Effector memory CD8-positive, alpha-beta T cell (primary cell): ENCODE measurements at regions not wholly inside any gene's neighbourhood (a gene's known extent, or its start where the extent isn't known, plus 50 kb on each side); places are given as distances from the start of the nearest gene placed in this dataset.

ENCODE experiments used
- ATAC-seq: fragments of 150-1000 bp; cut with Tn5 transposase; replicated peaks from 2 replicates; pipeline ENCODE4 v1.10.0; 2021; ENCODE audit warnings: mild to moderate bottlenecking, moderate library complexity
- DNase-seq, 3 experiments: peaks; one replicate each; pipeline ENCODE4 v3.0.0; 2021
- H3K27ac Mint-ChIP-seq, 2 donors: one replicate each; pipeline ENCODE4 v1.8.0; 2022; ENCODE audit warnings: mild to moderate bottlenecking in 2 of 2, mixed read lengths in 2 of 2, moderate library complexity in 2 of 2
- H3K27me3 Mint-ChIP-seq, 2 donors: one replicate each; pipeline ENCODE4 v1.8.0; 2022; ENCODE audit warnings: mixed read lengths in 2 of 2
- H3K36me3 Mint-ChIP-seq: one replicate; pipeline ENCODE4 v1.8.0; 2022; ENCODE audit warnings: mild to moderate bottlenecking, moderate library complexity, mixed read lengths; ENCODE audit not compliant: insufficient read depth
- H3K4me1 Mint-ChIP-seq, 2 donors: one replicate each; pipeline ENCODE4 v1.8.0; 2022; ENCODE audit warnings: low read depth in 2 of 2, mixed read lengths in 2 of 2
- H3K4me3 Mint-ChIP-seq, 2 donors: one replicate each; pipeline ENCODE4 v1.8.0; 2022; ENCODE audit warnings: mild to moderate bottlenecking in 2 of 2, mixed read lengths in 2 of 2, moderate library complexity in 2 of 2
- H3K9me3 Mint-ChIP-seq, 2 donors: one replicate each; pipeline ENCODE4 v1.8.0; 2022; ENCODE audit warnings: mixed read lengths in 2 of 2

DNA sequence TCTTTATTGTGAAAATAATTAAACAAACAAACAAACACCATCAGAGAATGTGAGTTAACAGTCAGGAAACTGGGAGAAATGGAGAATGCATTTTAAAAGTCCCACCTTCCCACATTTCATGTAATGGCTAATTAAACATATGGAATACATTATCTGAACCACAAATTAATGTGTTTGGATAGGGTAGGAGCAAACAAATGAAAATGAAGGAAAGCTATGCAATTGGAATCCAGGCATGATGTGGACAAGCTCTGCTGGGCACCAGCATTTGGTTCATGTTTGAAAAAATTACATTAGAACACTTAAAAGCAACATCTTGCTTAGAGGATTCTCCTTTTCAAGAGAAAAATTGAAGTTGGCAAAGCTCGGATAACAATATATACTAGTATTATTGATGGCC is 628.1 kb downstream of the LMO4 start:
- Mint-ChIP-seq H3K4me1 (peaks cover 0 to 3% of the 10 kb centered on the region in 2 donors), H3K9me3 (no peaks in the 10 kb centered on the region), H3K27ac (no peak overlapping the region), H3K4me3 (no peak overlapping the region), H3K36me3 (no peaks in the 10 kb centered on the region), H3K27me3 (peaks cover 35 to 38% of the 10 kb centered on the region in 2 donors)
- DNase-seq (no peak), ATAC-seq (no peak)

GRCh38 chr1:87957331-87957730 is 628.7 kb downstream of the LMO4 start:
- H3K9me3 Mint-ChIP-seq: no peaks in the 10 kb centered on the region
- no peak overlapping the region for H3K4me3 Mint-ChIP-seq
- ATAC-seq: no peak
- DNase-seq: no peak
- H3K36me3 Mint-ChIP-seq: no peaks in the 10 kb centered on the region
- peaks cover 0 to 3% of the 10 kb centered on the region in 2 donors for H3K4me1 Mint-ChIP-seq
- peaks cover 32 to 35% of the 10 kb centered on the region in 2 donors for H3K27me3 Mint-ChIP-seq
- H3K27ac Mint-ChIP-seq: no peak overlapping the region

DNA sequence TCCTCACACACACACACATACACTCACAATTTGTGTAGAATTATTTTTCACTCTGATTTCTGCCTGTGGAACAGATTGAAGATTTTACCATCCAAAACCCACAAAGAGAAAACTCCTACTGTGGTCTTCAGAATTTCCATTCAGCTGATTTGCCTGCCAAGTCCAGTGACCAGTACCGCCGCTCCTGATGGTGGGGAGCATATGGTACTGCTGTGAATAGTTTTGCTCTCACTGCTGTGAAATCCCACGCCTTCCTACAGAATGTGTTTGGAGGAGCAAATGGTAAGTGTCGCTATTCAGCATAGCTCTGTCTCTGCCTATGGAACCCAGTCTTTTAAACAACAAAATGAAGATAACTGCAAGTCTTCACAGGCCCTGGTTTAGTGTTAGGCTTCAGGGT is 629.5 kb downstream of the LMO4 start:
- peaks cover 0 to 3% of the 10 kb centered on the region in 2 donors for H3K4me1 Mint-ChIP-seq
- no peaks in the 10 kb centered on the region for H3K36me3 Mint-ChIP-seq
- no peak for DNase-seq
- ATAC-seq: no peak
- H3K9me3 Mint-ChIP-seq: no peaks in the 10 kb centered on the region
- H3K27me3 Mint-ChIP-seq: peaks cover 27 to 35% of the 10 kb centered on the region in 2 donors
- no peak overlapping the region for H3K27ac Mint-ChIP-seq
- no peak overlapping the region for H3K4me3 Mint-ChIP-seq

- DNase-seq (no peak), ATAC-seq (no peak)
- Mint-ChIP-seq H3K4me1 (peaks cover 0 to 2% of the 10 kb centered on the region in 2 donors), H3K36me3 (no peaks in the 10 kb centered on the region), H3K4me3 (no peak overlapping the region), H3K27me3 (peaks cover 22 to 32% of the 10 kb centered on the region in 2 donors), H3K27ac (no peak overlapping the region), H3K9me3 (no peaks in the 10 kb centered on the region)
These were observed 630.0 kb downstream of the LMO4 start for GRCh38 chr1:87958716-87959115.

DNA sequence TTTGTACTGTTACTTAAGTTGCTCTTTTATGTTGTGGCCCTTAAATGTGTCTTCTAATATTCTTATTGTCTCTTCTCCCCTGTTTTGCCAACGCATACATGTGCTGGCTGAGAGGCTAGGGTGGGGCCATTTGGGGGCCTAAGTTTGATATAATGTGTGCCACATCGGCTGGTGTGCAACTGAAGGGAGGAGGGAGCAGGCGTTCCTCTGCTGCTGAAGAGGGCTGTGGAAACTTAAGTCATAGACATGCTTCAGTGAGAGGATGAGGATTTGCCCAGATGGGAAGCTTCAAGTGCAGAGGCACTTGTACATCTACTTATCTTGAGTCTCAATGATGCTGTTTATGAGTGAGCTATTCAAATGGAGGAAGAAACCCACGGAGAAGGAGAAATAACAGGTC is 630.6 kb downstream of the LMO4 start:
- no peak for DNase-seq
- H3K4me3 Mint-ChIP-seq: no peak overlapping the region
- ATAC-seq: no peak
- H3K27ac Mint-ChIP-seq: no peak overlapping the region
- H3K4me1 Mint-ChIP-seq: no peaks in the 10 kb centered on the region
- H3K9me3 Mint-ChIP-seq: no peaks in the 10 kb centered on the region
- H3K27me3 Mint-ChIP-seq: peaks cover 19 to 29% of the 10 kb centered on the region in 2 donors
- no peaks in the 10 kb centered on the region for H3K36me3 Mint-ChIP-seq

DNA sequence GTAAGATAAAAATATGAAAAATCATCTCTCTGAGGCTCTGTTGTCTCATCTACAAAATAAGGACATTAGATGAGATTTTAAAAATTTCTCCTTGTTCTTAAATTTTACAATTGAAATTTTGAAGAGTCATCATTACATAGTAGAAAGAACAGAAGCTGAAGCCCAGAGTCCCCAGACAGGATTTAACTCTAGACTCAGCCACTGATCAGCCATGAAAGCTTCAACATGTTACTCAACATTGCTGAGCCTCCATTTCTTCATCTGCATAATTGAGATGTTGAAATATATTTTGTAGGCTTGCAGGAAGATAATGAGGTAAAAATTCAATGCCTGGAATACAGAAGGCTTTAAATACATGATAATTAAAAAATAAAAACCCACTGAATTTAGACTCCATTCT is 633.3 kb downstream of the LMO4 start:
- Mint-ChIP-seq H3K27ac (no peak overlapping the region), H3K36me3 (no peaks in the 10 kb centered on the region), H3K4me1 (no peaks in the 10 kb centered on the region), H3K27me3 (peaks cover 21 to 29% of the 10 kb centered on the region in 2 donors), H3K4me3 (no peak overlapping the region), H3K9me3 (no peaks in the 10 kb centered on the region)
- no peak for DNase-seq
- no peak for ATAC-seq

- Mint-ChIP-seq H3K27me3 (peaks cover 13 to 23% of the 10 kb centered on the region in 2 donors), H3K27ac (no peak overlapping the region), H3K9me3 (no peaks in the 10 kb centered on the region), H3K4me3 (no peak overlapping the region), H3K4me1 (no peaks in the 10 kb centered on the region), H3K36me3 (no peaks in the 10 kb centered on the region)
- ATAC-seq: no peak
- no peak for DNase-seq
These were observed 634.9 kb downstream of the LMO4 start for GRCh38 chr1:87963556-87963955.

- Mint-ChIP-seq H3K4me1 (no peaks in the 10 kb centered on the region), H3K9me3 (no peaks in the 10 kb centered on the region), H3K27ac (no peak overlapping the region), H3K36me3 (no peaks in the 10 kb centered on the region), H3K4me3 (no peak overlapping the region), H3K27me3 (peaks cover 9 to 10% of the 10 kb centered on the region in 2 donors)
- ATAC-seq (no peak), DNase-seq (no peak)
These were observed 636.5 kb downstream of the LMO4 start for GRCh38 chr1:87965193-87965592.

DNA sequence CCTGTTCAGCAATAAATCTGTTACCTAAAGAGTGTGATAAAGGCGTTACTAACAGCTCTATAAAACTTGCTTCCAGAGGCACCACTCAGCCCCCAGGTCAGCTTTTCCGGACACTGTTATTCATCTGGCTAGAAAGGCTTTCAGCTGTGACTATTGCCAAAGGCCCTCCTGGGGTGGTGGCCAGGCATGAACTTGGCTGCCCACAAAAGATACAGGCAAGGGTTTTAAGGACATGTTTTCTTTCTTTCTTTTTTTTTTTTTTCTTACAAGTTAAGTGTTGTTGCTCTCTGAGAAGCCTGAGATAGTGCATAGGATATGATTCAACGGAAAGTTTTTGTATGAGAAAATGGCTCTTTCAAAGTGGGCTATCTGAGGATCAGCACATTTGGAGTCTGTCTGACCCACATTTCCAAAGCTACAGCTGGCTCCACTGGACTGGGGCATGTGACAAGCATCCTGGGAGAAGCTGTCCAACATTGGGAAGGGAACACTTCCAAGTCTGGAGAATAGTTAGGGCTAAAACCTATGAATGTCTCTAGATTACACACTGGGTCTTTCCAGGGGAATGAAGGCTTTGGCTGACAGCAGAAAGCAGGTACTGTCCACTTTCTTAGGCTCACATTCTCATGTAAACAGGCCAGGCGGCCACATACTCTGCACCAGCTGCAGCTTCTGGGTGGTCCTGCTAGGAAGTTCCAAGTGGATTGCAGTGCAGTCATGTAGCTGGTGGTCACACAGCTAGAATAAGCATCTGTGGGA is 639.7 kb downstream of the LMO4 start:
- Mint-ChIP-seq H3K9me3 (no peaks in the 10 kb centered on the region), H3K36me3 (no peaks in the 10 kb centered on the region), H3K27ac (no peak overlapping the region), H3K27me3 (peaks cover 9 to 10% of the 10 kb centered on the region in 2 donors), H3K4me3 (no peak overlapping the region), H3K4me1 (no peaks in the 10 kb centered on the region)
- DNase-seq (no peak), ATAC-seq (no peak)

DNA sequence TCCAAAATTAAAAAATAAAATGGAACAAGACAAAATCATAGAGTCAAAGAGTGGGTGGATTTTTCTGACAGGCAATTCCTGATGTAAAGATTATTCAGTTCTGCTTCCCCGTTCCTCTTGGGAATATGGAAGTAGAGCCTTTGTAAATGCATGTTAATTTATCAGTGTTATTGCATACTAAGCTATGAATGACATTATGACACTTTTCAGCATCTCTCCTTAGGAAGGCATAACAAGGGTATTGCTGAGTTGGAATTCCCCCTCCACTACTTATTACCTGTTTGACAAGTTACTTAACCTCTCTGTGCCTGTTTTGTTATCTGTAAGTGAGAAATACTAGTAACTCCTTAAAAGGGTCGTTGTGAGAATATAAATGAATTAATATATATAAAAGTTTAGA is 640.4 kb downstream of the LMO4 start:
- no peak overlapping the region for H3K27ac Mint-ChIP-seq
- peaks cover 9 to 10% of the 10 kb centered on the region in 2 donors for H3K27me3 Mint-ChIP-seq
- ATAC-seq (no peak), DNase-seq (no peak)
- H3K9me3 Mint-ChIP-seq: no peaks in the 10 kb centered on the region
- H3K36me3 Mint-ChIP-seq: no peaks in the 10 kb centered on the region
- no peaks in the 10 kb centered on the region for H3K4me1 Mint-ChIP-seq
- H3K4me3 Mint-ChIP-seq: no peak overlapping the region

GRCh38 chr1:87972811-87973210 is 644.1 kb downstream of the LMO4 start:
- ATAC-seq (no peak), DNase-seq (no peak)
- H3K36me3 Mint-ChIP-seq: no peaks in the 10 kb centered on the region
- H3K4me3 Mint-ChIP-seq: no peak overlapping the region
- H3K27me3 Mint-ChIP-seq: peaks cover 0 to 21% of the 10 kb centered on the region in 2 donors
- H3K4me1 Mint-ChIP-seq: no peaks in the 10 kb centered on the region
- no peaks in the 10 kb centered on the region for H3K9me3 Mint-ChIP-seq
- H3K27ac Mint-ChIP-seq: no peak overlapping the region

DNA sequence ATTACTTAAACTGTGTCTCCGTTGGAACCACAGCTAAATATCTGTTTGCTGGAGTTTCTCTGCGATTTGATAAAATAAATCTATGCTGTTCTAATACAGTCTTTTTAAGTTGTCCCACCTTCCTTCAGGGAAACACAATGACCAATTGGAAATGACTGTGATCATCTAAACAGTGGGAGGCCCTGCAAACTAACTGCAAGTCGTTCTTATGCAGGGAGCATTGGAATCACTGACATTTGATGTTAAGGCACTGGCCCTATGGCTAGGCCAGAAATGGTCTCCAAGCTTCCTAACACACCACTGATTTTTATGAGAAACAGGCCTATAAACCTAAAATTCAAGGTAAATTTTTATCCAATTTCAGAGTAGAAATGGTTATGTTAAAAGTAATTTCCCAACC is 645.2 kb downstream of the LMO4 start:
- ATAC-seq (no peak), DNase-seq (no peak)
- Mint-ChIP-seq H3K27me3 (peaks cover 0 to 25% of the 10 kb centered on the region in 2 donors), H3K36me3 (no peaks in the 10 kb centered on the region), H3K9me3 (no peaks in the 10 kb centered on the region), H3K4me3 (no peak overlapping the region), H3K4me1 (no peaks in the 10 kb centered on the region), H3K27ac (no peak overlapping the region)

- Mint-ChIP-seq H3K27me3 (peaks cover 12 to 32% of the 10 kb centered on the region in 2 donors), H3K4me1 (no peaks in the 10 kb centered on the region)
These were observed 647.6 kb downstream of the LMO4 start for GRCh38 chr1:87976316-87976715.

DNA sequence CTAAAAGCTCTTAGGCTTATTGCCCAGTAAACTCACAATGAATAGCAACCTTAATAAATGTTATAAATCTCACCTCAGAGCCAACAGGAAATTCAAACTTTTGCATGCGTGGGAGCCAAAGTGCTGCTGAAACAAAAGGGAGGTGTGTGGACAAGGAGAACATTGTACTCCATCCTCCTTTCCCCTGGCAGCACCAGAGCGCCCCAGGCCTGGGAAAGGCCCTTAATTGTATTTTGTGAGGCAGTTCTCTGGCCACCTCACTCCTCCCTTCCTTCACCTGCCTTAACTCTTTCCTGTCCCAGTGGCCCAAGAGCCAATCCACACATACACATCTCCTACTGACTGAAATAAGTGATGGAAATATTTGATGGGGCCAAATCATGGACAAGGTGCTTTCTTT is 648.5 kb downstream of the LMO4 start:
- no peaks in the 10 kb centered on the region for H3K36me3 Mint-ChIP-seq
- ATAC-seq (no peak), DNase-seq (no peak)
- peaks cover 18 to 37% of the 10 kb centered on the region in 2 donors for H3K27me3 Mint-ChIP-seq
- H3K9me3 Mint-ChIP-seq: no peaks in the 10 kb centered on the region
- H3K27ac Mint-ChIP-seq: no peak overlapping the region
- H3K4me1 Mint-ChIP-seq: no peaks in the 10 kb centered on the region
- no peak overlapping the region for H3K4me3 Mint-ChIP-seq

More at GRCh38 chr1:87976316-87976715, 647.6 kb downstream of the LMO4 start:
- H3K27ac Mint-ChIP-seq: no peak overlapping the region
- H3K9me3 Mint-ChIP-seq: no peaks in the 10 kb centered on the region
- no peak for ATAC-seq
- no peaks in the 10 kb centered on the region for H3K36me3 Mint-ChIP-seq
- DNase-seq: no peak
- no peak overlapping the region for H3K4me3 Mint-ChIP-seq
